SH-SY5Y (cell line): ENCODE measurements at regions not wholly inside any gene's neighbourhood (a gene's known extent, or its start where the extent isn't known, plus 50 kb on each side); places are given as distances from the start of the nearest gene placed in this dataset.

ENCODE experiments used
- GATA2 ChIP-seq: IDR thresholded peaks from 2 replicates; pipeline ENCODE4 v1.6.1; 2011; ENCODE audit warnings: mild to moderate bottlenecking, low read depth, low read length
- GATA3 ChIP-seq: IDR thresholded peaks from 2 replicates; pipeline ENCODE4 v1.6.1; 2011; ENCODE audit warnings: low read depth, mild to moderate bottlenecking, low read length, moderate library complexity

GRCh38 chr18:40326985-40327384 is 1628.0 kb upstream of the PIK3C3 start:
- no peak for TF ChIP-seq GATA2
- no peak for TF ChIP-seq GATA3
